ENCODE measurements at regions not wholly inside any gene's neighbourhood (a gene's known extent, or its start where the extent isn't known, plus 50 kb on each side); places are given as distances from the start of the nearest gene placed in this dataset.

DNA sequence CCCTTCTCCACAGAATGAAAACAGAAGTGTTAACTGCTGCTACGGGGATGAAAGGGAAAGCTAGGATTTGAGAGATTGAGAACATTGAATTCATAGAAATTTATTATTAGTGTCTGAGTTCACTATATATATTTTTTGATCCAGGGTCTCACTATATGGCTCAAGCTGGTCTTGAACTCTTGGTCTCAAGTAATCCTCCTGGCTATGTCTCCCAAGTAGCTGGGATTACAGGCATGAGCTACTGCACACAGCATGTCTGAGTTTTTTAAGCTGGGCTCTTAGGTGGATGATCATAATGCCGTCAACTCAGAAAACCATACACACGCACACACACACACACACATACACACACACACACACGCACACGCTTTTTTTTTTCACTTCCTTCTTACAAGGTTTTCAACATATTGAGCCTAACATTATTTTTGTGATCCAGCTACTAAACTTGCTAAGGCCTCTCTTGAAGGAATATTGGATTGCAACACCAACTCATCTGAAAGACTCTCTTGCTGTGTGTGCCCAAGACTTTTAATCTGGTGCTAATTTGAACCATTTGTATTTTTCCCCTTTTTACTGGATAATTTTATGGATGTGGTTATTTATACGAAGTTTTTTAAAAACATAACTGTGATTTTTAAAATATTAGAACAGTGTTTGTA lies 1045.4 kb downstream of the DTWD2 start:
- DNase-seq (ENCODE audit: low read depth): no peak

- no peak for DNase-seq (ENCODE audit: low read depth)
Measured at GRCh38 chr5:117893211-117893610, 1095.1 kb downstream of the DTWD2 start.

GRCh38 chr5:117892360-117892759 lies 1096.0 kb downstream of the DTWD2 start:
- DNase-seq (ENCODE audit: low read depth): no peak

- no peak for DNase-seq (ENCODE audit: low read depth)
Measured at GRCh38 chr5:117889596-117889995, 1098.8 kb downstream of the DTWD2 start.

GRCh38 chr5:117888688-117889087 lies 1099.7 kb downstream of the DTWD2 start:
- DNase-seq (ENCODE audit: low read depth): no peak

DNA sequence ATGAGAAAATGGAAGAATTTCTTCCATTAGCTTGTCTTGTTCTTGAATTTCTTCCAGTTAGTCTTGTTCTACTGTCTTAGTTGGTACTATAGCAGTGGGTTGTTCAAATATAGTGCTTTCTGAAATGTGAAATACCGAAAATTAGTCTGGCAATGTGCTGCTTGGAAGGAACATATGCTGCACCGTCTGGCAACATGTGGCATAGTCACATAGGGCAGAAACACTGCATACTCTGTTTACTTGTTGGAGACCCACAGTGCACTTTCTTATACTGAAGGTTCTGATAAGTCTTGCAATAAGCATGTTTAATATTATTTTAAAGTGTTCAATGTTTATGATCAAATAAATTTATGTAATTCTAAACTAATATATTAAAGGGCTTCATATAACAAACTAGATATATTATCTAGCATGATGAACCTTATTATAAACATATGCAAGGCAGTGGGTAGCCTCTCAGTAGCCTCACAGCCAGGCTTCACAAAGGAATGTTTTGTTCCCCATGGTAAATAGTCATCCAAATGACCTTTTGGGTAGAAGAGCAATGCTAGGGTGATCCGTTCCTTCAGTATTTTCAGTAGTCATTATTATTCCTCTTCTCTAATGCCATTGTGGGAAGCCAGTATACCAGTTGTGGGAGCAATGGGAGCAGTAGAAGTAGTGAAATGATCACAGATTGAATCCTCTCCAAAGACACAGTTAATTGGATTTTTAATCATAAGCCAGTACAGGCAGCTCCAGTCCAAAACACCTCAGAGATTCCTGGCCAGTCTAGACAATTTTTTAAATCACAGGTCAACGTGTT lies 1106.7 kb downstream of the DTWD2 start:
- no peak for DNase-seq (ENCODE audit: low read depth)

DNA sequence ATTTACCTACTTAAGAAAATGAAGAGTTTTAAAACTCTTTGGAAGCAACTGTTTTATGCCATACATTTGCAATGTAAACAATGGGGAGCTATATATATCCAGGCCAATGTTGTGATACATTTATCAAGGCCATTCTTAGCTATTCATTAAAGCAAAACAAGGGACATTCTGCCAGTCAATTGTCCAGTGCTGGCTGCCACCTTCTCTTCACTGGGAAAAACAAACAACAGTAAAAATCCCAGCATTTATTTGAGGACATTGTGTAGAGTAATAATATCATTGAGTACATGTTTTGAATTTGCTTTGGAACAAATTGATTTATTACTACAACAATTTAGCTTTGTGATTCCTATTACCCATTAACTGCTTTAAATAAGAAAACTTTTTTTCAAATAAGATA lies 1107.4 kb downstream of the DTWD2 start:
- DNase-seq (ENCODE audit: low read depth): no peak

- no peak for DNase-seq (ENCODE audit: low read depth)
Measured at GRCh38 chr5:117877731-117878130, 1110.6 kb downstream of the DTWD2 start.

- no peak for DNase-seq (ENCODE audit: low read depth)
Measured at GRCh38 chr5:117872798-117873368, 1115.5 kb downstream of the DTWD2 start.

GRCh38 chr5:117869596-117869995 lies 1118.8 kb downstream of the DTWD2 start:
- DNase-seq (ENCODE audit: low read depth): no peak

DNA sequence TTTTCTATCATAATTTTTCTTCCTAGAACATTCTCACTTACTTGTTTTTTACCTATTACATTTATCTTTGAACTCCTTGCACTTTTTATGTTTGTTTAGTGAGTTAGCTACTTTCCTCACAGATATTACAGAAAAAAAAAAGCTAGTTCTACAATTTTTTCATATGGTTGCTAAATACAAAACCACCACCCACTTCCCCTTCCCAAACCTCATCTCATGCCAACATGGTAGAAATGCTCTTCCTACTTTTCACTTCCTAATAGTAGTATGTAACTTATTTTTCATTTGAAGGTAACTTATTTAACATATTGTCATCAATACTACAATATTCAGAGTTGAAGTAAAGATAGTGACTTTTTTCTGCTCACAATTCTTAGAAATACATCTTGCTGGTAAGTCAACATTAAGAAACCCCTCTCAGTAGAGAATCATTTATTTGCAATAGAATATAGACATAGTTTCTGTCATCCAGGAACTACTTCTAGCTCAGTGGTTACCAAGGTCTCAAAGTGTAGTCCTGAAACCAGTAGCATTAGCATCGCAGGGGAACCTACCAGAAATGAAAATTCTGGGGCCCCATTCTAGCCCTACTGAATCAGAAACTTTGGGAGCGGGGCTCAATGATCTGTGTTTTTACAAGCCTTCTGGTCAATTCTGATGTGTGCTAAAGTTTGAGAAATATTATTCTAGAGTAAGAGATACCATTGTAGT lies 1124.6 kb downstream of the DTWD2 start:
- no peak for DNase-seq (ENCODE audit: low read depth)

DNA sequence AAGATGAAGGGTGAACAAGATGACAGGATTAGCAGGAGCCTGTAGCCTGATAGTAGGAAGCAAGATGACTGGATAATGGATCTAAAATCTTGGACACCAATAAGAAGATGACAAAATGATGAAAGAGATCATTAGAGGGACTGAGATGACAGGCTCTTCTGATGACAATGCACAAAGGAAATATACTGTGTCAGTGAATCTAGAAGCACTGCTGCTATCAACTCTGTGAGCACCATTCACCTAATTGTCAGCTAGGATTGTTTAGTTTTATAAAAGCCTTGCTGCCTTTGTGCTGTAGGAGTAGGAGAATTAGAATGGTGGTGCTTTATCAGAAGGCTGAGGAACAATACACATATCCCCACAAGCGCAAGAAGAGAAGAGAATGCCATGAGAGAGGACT lies 1127.8 kb downstream of the DTWD2 start:
- DNase-seq (ENCODE audit: low read depth): no peak

GRCh38 chr5:117859176-117859575 lies 1129.2 kb downstream of the DTWD2 start:
- no peak for DNase-seq (ENCODE audit: low read depth)

DNA sequence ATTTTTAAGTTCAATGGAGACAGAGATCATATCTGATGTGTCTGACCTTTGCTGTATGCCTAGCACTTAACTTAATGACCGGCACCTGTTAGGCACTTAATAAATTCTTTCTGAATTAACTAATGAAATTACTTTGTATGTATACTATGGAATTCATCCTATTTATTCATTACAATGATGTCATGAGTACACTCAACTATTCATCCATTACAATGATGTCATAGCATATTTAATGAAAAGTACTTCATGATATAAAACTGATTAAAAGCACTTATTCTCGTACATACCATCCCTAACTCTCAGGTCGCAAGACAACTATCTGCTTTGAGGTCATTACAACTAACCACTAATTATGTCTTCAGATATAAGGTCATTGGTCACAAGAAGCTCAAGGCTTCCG lies 1131.6 kb downstream of the DTWD2 start:
- DNase-seq (ENCODE audit: low read depth): no peak

GRCh38 chr5:117837786-117838185 lies 1150.6 kb downstream of the DTWD2 start:
- DNase-seq (ENCODE audit: low read depth): no peak

- no peak for DNase-seq (ENCODE audit: low read depth)
Measured at GRCh38 chr5:117833691-117834090, 1154.7 kb downstream of the DTWD2 start.

GRCh38 chr5:117829646-117830045 lies 1158.7 kb downstream of the DTWD2 start:
- no peak for DNase-seq (ENCODE audit: low read depth)

DNA sequence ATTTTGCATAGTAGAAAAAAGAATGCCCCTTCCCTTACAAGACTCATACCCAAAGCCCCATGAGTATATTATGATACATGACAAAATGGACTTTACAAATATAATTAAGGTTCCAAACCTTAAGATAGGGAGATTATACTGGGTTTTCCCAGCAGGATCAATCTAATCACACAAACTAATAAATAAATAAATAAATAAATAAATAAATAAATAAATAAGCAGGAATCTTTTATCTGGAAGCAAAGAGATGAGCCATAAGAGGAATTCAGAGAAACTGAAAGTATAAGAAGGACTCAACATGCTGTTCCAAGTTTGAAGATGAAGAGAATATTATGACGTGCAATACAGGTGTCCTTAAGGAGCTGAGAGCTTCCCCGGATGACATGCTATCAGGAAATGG lies 1174.5 kb downstream of the DTWD2 start:
- no peak for DNase-seq (ENCODE audit: low read depth)

DNA sequence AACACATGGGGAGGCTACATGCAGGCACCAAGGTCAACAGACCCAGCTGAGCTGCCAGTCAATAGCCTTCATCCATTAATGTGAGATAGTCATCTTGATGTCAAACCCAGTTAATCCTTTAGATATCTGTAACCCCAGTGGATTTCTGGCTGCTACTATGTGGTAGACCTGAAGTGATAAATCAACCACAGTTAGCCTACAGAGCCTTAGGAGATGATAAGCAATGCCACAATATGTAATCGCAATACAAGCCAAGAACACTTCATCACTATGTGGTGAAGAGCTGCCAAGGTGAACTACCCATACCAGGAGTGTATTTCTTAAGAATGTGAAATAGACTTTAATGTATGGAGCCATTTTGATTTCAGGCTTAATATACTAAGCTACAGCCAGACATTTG lies 1175.5 kb downstream of the DTWD2 start:
- DNase-seq (ENCODE audit: low read depth): no peak

- DNase-seq (ENCODE audit: low read depth): no peak
Measured at GRCh38 chr5:117809251-117809650, 1179.1 kb downstream of the DTWD2 start.

DNA sequence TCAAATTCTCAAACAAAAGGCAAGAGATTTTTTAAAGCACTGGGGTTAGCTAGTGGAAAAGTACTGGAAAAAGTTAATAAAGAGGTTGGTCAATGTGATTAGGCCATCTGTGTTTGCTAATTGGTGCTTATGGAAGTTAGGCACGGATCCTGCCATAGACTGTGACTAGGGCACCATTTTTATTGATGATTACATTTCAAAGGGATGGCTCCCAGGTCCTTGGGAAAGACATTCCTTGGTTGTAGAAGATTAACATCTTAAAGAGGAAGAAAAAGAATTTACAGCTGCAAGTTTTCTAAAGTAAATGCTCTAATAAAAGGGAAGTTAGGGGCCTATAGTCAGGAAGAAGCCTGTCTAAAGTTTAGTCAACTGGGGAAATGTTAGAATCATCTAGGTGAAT lies 1183.3 kb downstream of the DTWD2 start:
- no peak for DNase-seq (ENCODE audit: low read depth)

DNA sequence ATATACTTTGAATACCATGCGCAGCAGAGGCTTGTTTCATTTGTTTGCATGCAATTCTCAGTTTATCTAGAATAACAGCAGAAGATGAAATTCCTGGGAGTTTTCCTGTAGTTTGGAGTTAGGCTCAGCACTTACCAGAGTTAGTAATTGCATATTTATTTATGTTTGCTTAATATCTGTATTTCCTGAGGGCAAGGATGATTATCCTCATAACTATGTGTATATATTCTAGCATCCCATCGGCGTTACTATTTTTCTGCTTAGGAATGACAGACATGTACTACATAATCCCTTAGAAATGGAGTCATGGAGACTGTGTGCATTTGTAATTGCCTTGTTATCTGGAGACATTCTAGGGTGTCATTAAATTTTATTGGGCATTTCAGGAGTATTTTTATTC lies 1184.8 kb downstream of the DTWD2 start:
- no peak for DNase-seq (ENCODE audit: low read depth)

DNA sequence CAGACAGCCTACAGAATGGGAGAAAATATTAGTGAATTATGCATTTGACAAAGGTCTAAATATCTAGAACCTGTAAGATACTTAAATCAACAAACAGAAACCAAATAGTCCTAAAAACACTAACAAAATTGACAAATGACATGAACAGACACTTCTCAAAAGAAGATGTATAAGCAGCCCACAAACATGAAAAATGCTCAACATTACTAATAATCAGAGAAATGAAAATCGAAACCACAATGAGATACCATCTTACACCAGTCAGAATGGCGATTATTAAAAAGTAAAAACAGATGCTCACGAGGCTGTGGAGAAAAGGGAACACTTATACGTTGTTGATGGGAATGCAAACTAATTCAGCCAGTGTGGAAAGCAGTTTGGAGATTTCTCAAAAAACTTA lies 1186.8 kb downstream of the DTWD2 start:
- DNase-seq (ENCODE audit: low read depth): no peak
